ENCODE measurements at regions not wholly inside any gene's neighbourhood (a gene's known extent, or its start where the extent isn't known, plus 50 kb on each side); places are given as distances from the start of the nearest gene placed in this dataset.
"Not testable (repeated sequence)": the region's sequence is repeated elsewhere in the genome, so short reads cannot be mapped to it uniquely, and the experiment has no call there.

GRCh38 chr7:66467887-66468286 is 160.8 kb upstream of the KCTD7 start:
- Histone ChIP-seq H3K27ac (ENCODE audit: low read length in 2 of 2) (no peak overlapping the region), H3K9ac (ENCODE audit: low read length) (no peak overlapping the region), H3K4me1 (ENCODE audit: control insufficient read depth in 2 of 2, insufficient read depth in 2 of 2, low read length in 2 of 2) (peaks cover 4 to 11% of the 10 kb centered on the region in 2 donors), H3K9me3 (ENCODE audit: control extremely low read depth in 1 of 3, control insufficient read depth in 2 of 3, insufficient read depth in 1 of 3, low read length in 2 of 3) (no peaks in the 10 kb centered on the region), H3K4me2 (replicated peaks; ENCODE audit: low read depth, low read length, poor library complexity, severe bottlenecking) (no peak overlapping the region), H3K27me3 (replicated peaks in 1 of 4; ENCODE audit: control extremely low read depth in 1 of 4, control insufficient read depth in 3 of 4, insufficient read depth in 4 of 4, low read length in 3 of 4) (no peaks in the 10 kb centered on the region), H2AFZ (ENCODE audit: insufficient read depth, low read depth, low read length, poor library complexity, severe bottlenecking) (no peak overlapping the region), H3K36me3 (replicated peaks in 1 of 2; ENCODE audit: control extremely low read depth in 1 of 2, control insufficient read depth in 1 of 2, extremely low read depth in 1 of 2, insufficient read depth in 2 of 2, low read length in 1 of 2) (no peaks in the 10 kb centered on the region), H3K4me3 (ENCODE audit: control extremely low read depth in 1 of 5, extremely low read depth in 1 of 5, insufficient read depth in 1 of 5, low read depth in 2 of 5, low read length in 4 of 5) (no peak overlapping the region), H3K79me2 (ENCODE audit: control insufficient read depth, insufficient read depth, low read length) (no peaks in the 10 kb centered on the region), H4K20me1 (ENCODE audit: control insufficient read depth, insufficient read depth, low read length, poor library complexity, severe bottlenecking) (no peaks in the 10 kb centered on the region)
- Mint-ChIP-seq H3K9me3 (ENCODE audit: insufficient read depth) (no peaks in the 10 kb centered on the region), H3K4me3 (no peak overlapping the region), H3K27ac (no peak overlapping the region), H3K4me1 (peaks cover 14% of the 10 kb centered on the region), H3K27me3 (no peaks in the 10 kb centered on the region)
- TF ChIP-seq CTCF (IDR thresholded peaks at IDR 0.05) (no peak), EZH2 (IDR thresholded peaks at IDR 0.05; ENCODE audit: borderline replicate concordance, insufficient read depth, low read depth, low read length, poor library complexity, severe bottlenecking) (no peak)
- ChIA-PET POLR2A (no interaction called here), CTCF (interaction anchor here (0.6 kb wide), 1 partner anchor 103 kb away, joined by 4 read pairs; no protein-coding TSS in a partner anchor)
- no CpG with 5 or more reads among the region's 2 CpGs for WGBS (ENCODE audit: insufficient coverage)
- DNase-seq (no peak), ATAC-seq (ENCODE audit: low read depth) (no peak)
- intact Hi-C loops (cut with micrococcal nuclease) = no loop called here

GRCh38 chr7:66473064-66473463 is 155.6 kb upstream of the KCTD7 start:
- H3K4me3 Mint-ChIP-seq; intact Hi-C loops (cut with micrococcal nuclease); H2AFZ ChIP-seq (ENCODE audit: insufficient read depth, low read depth, low read length, poor library complexity, severe bottlenecking); H3K79me2 ChIP-seq (ENCODE audit: control insufficient read depth, insufficient read depth, low read length); H3K9me3 ChIP-seq (ENCODE audit: control extremely low read depth in 1 of 3, control insufficient read depth in 2 of 3, insufficient read depth in 1 of 3, low read length in 2 of 3); ATAC-seq (ENCODE audit: low read depth); POLR2A ChIA-PET; DNase-seq; CTCF ChIA-PET; H3K9ac ChIP-seq (ENCODE audit: low read length); H3K27me3 ChIP-seq (replicated peaks in 1 of 4; ENCODE audit: control extremely low read depth in 1 of 4, control insufficient read depth in 3 of 4, insufficient read depth in 4 of 4, low read length in 3 of 4); H3K4me1 ChIP-seq (ENCODE audit: control insufficient read depth in 2 of 2, insufficient read depth in 2 of 2, low read length in 2 of 2); H3K4me2 ChIP-seq (replicated peaks; ENCODE audit: low read depth, low read length, poor library complexity, severe bottlenecking); H3K9me3 Mint-ChIP-seq (ENCODE audit: insufficient read depth); H3K27me3 Mint-ChIP-seq; H3K4me1 Mint-ChIP-seq; H3K27ac ChIP-seq (ENCODE audit: low read length in 2 of 2); H3K4me3 ChIP-seq (ENCODE audit: control extremely low read depth in 1 of 5, extremely low read depth in 1 of 5, insufficient read depth in 1 of 5, low read depth in 2 of 5, low read length in 4 of 5); H4K20me1 ChIP-seq (ENCODE audit: control insufficient read depth, insufficient read depth, low read length, poor library complexity, severe bottlenecking); H3K27ac Mint-ChIP-seq: not testable (repeated sequence)
- peaks cover 1 to 21% of the 10 kb centered on the region in 2 experiments for H3K36me3 ChIP-seq (replicated peaks in 1 of 2; ENCODE audit: control extremely low read depth in 1 of 2, control insufficient read depth in 1 of 2, extremely low read depth in 1 of 2, insufficient read depth in 2 of 2, low read length in 1 of 2)
- no CpG with 5 or more reads among the region's 3 CpGs for WGBS (ENCODE audit: insufficient coverage)

All from B cell (primary cell).